ENCODE measurements at regions not wholly inside any gene's neighbourhood (a gene's known extent, or its start where the extent isn't known, plus 50 kb on each side); places are given as distances from the start of the nearest gene placed in this dataset.

DNA sequence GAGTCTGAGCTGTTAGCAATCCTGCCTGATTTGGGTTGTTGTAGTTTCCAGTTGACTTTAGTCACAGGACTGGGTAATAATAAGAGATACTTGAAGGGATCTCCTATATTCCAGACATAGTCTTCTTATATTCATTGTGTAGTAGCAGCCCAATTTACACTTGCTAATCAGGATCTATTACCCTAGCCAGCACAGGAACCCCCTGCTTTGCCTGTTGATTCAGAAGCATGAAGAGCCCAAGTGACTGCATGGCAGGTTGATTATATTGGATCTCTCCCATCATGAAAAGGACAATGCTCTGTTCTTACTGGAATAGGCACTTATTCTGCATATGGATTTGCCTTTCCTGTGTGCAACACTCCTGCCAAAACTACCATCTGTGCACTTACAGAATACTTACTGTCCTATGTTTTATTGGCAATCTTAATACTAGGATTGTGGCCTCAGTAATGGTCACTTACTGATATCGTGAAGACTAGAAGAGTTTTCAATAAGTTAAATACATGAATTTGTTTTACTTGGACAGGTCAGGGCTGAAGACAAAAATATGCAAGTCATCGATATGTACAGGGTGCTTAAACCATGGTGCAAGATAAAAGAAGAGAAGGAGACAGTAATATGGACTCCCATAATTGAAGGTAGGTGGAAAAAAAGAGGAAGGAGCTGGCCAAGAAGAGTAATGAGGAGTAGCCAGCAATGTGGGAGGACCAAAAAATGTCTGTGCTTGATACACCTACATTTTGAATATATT, 304.1 kb downstream of the MCTP2 start:
- DNase-seq (ENCODE audit: low read depth), result no peak

DNA sequence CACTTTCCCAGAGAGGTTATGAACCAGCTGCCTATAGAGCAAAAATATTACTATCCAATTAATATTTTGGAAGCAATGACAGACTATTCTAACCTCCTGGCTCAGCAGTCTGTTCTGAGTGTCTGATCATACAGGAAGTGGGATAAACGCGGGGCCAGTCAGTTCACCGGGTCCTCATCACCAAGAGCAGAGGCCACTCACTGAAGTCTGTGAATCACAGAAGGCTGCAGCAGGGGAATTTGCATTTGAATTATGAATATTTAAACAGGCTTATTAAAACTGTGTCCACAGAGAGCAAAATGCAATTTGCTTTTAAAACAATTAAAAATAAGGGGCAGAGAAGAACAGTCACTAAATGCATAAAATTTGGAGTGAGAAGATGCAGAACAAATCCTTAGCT, 305.2 kb downstream of the MCTP2 start:
- no peak for DNase-seq (ENCODE audit: low read depth)

DNA sequence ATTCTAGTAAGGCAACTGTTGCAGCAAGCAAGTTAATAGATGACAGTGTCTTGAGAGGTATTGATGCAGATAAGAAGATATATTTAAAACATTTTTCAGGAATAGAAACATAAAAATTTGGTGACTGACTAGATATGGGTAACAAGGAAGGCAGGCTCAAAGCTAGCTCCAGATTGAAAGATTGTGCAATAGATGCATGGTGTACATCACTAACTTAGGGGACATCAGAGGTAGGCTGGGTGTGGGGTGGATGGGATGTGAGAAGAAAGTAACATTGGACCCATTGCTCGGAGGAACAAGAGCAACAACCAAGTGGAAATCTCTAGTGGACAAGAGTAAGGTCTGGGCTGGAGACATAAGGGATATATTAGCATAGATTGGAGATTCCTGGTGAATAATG, 306.9 kb downstream of the MCTP2 start:
- DNase-seq (ENCODE audit: low read depth), result no peak

DNA sequence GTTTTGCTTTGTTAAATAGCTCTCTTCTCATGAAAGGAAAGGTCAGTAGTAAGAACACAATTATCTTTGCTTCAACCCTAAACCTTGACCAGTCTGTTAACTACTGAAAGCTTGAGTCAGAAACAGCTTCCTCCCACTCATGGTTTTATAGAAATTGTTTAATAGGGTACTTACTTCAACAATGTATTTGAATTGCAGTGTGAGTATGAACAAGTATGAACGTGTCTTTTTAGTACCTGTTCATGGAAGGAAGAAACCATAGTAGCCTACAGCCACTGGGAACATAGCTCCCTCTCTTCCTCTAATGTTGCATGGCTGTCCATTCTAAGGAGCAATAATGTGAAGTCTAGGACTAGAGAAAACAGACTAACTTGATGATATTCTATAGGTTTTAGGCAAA, 311.0 kb downstream of the MCTP2 start:
- DNase-seq (ENCODE audit: low read depth), result no peak

DNA sequence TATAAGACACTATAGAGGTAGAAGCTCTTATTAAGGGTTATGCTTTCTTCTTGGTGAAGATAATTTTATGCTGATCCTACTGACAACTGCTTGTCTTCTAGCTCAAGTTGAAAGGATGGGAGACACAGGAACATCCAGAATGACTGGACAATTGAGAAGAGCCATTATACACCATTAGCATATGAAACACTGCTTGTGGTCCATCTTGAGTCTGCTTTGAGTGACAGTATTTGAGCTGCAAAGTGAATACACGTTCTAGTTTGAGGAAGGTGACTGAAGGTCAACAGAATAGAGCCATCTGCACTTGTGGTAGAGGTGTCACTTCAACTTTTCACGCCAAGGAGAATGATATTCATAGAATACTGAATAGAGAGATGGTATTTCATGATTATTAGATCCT, 315.4 kb downstream of the MCTP2 start:
- no peak for DNase-seq (ENCODE audit: low read depth)

DNA sequence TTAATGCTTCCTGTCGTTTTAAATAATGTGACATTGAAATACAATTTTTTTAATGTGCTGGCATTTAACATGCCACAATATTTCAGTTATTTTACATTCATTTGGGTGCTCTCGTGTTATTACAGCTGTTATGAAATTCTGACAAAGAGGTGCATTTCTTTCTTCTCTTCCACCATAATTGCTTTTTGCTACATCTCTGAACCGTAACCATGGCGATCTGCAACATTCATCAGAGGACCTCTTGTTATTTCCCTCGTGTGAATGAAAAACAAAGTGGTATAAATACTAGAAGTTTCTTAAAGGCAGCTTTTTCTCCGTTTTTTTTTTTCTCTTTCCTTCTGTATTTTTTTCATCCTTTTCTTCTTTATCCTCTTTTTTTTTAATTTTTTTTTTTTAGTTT, 316.4 kb downstream of the MCTP2 start:
- DNase-seq (ENCODE audit: low read depth), result no peak

DNA sequence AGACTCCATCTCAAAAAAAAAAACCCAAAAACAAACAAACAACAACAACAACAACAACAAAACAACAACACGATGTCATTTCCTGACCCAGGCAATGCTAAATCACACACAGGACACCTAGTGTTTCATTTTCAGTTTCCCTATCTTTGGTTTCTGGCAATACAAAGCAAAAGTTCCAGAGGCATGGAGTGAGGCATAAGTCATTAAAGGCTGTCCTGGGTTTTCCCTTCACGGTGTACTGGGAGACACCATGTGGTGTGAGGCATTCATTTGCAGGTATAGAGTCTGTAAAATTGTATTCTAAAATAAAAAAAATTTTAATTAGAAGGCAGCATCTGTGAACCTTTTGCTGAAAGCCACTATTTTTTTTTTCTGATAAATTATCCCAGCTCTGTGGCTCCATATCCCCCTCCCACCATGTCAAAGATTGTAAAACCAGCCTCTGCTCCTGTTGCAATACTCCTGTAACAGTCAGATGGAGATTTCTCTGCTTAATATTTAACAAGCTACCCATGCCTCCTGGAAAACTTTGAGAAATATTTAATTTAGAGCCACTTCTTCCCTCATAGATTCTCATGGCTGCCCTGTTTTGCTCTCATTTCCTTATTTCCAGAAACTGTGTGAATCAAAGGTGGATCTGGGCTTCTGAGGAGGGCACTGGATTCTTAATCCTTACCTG, 324.6 kb downstream of the MCTP2 start:
- DNase-seq (ENCODE audit: low read depth), result no peak

DNA sequence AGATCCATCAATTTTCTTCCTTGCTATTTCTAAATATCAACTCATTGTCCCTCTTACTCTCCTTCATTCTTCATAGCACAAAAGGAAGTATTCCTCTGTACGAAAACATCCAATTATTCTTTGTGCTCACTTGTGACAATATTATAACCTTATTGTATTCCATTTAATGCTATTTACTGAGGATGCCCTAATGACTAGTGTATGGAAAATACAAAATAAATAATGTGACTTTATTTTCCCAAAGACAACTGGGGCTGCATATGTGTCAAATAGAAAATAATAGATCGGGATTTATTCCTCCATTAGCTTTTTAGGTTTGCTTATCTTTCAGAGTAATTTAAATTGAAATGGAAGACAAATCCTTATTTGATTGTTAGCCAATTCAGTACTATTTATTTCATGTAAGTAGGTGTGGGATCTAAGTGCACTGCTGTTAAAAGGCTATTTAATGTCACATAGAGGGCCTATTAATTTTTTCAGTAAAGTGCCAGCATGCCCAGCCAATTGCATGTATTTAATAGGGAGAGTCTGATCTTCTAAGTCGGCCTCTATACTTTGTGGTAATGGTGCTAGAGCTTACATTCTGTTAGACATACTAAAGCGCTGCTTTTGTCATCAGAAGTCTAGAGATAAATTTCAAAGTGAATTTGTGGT, 329.8 kb downstream of the MCTP2 start:
- no peak for DNase-seq (ENCODE audit: low read depth)

DNA sequence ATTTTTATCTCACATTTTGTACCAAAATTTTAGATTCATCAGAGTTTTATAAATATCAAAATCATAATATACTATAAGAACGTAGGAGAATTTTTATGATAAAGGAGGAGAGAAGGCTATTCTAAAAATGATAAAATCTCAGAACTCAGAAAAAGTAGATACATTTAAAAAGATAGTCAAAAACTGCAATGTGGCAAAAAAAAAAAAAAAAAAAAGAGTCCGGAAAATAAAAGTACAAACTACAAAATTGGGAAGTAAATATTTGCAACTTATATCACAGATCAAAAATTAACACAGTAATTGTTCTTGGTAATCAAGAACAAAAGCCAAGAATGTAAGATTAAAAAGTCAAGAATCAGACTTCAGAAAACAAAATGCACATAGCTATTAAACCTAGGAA, 332.1 kb downstream of the MCTP2 start:
- DNase-seq (ENCODE audit: low read depth), result no peak

DNA sequence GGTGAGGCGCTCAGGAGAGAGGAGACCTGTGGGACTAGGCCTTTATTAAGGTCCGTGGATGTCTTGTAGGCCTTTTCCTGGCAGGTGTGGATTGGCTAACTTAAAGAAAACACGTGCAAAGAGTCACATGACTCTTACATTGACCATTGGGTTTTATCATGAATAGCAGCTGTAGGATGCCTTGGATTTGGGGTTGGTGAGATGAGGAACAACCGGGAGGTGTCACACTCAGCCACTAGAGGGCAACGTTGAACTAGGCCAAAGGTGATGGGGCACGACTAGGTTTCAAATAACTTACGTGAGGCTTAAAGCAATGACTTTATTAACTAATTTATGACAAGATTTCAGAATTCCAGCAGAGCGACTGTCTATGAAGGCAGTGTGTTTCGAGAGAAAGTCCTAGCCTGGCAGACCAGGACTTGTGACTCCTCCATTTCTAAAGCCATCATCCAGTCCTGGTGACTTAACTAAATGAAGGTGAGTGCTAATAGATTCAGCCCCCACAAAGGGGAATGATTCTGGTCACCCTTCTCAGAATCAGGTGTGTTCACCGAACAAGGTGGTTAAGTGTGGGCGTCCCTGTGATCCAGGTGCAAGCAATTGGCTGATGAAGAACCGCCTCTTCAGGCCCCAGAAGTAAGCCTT, 345.6 kb downstream of the MCTP2 start:
- no peak for DNase-seq (ENCODE audit: low read depth)

DNA sequence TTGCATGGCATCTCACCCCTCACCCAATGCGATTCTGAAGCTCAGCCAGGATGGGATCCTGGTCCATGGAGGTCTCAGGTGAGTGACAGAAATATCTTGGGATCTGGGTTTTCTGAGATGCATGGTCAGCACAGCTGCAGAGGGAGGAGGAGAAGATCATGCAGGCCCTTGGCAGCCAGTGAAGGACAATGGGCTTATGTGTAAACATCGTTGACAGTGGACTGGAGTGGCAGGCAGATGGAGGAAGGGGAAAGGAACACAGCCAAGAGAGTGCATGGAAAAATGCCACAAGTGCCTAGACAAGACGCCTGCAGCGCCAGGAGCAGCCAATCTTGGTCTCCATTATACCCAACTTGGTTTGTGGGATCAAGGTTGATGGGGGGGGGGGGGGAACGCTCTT, 347.9 kb downstream of the MCTP2 start:
- no peak for DNase-seq (ENCODE audit: low read depth)

DNA sequence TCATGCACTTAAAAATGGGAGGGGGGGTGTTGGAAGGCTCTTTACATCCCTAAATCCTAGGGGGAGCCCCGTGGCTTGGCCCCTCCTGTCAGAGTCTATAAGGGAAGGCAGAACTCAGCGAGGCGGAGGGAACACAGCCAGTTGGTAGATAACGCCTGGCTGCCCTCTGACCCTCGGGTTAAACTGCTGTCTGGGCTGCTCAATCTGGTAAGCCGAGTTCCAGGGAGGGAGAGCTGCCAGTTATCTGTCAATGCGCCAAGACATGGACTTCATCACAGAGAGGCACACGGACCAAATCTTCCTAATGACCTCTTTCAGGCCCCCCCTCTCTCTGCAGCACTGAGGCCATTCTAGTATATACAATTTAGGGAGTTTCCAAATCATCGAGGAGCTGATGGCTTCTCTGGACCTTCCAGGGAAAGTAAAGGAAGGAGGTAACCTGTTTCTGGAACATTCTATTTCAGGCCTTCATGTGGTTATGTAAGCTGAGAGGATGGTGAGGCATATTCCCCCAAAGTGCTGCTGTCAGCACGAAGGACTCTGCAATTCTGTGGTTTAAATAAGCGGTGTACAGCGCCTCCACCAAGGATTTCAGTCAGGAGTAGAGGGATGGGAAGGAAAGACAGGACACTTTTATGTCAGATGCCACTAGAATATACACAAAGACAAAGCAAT, 349.0 kb downstream of the MCTP2 start:
- no peak for DNase-seq (ENCODE audit: low read depth)

DNA sequence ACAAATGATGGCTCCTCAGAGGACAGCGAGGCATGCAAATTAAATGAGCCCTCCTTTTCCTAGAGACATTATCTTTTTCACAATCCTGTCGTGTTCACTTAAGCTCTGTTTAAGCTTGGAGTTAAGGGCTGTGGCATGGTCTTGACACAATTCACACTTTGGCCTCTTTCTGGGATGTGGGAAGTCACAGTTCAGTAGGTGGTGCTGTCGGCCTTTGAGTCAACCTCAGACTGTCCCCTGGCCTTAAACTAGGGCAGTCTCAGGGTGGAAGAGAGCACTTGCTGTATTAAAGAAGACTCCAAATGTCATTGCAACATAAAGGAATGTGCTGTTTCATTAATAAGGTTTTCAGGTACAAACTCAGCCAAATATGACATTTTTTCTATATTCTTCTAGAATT, 351.0 kb downstream of the MCTP2 start:
- no peak for DNase-seq (ENCODE audit: low read depth)

DNA sequence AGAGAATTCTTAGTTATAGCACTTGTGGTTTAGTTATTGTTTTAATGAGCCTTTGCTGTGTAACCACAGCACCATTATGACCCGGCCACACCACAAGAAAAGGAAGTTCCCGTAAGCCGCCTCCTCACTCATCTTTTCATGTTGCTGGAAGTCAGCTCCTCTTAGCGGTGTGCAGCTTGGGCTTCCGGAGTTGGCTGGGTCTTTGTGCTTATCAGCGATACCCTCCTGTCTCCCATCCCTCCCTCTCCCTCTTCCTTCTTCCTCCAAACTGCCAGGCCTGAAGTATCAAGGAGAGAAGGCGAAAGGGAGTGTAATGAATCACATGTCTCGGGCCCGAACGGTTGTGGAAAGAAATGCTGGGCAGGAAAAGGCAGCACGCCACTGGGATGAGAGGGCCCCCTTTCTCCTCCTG, 353.5 kb downstream of the MCTP2 start:
- DNase-seq (ENCODE audit: low read depth), result peak; percentile 1

DNA sequence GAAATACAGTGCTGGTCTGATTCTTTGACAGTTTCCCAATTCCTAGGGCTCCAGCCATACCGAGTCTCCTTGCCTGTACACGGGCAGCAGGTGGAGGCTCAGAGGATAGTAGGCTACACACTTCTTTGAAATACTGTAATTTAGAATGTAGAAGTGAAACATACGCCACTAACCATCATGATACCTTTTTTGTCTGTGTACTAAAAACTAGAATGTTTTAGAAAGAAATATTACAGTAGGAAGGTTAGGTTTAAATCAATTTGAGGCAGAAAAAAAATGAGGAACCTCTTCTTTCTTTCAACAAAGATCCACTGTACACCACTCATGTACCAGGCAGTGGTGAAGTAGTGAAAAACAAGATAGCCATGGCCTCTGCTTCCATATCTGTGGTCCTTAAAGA, 354.7 kb downstream of the MCTP2 start:
- no peak for DNase-seq (ENCODE audit: low read depth)

DNA sequence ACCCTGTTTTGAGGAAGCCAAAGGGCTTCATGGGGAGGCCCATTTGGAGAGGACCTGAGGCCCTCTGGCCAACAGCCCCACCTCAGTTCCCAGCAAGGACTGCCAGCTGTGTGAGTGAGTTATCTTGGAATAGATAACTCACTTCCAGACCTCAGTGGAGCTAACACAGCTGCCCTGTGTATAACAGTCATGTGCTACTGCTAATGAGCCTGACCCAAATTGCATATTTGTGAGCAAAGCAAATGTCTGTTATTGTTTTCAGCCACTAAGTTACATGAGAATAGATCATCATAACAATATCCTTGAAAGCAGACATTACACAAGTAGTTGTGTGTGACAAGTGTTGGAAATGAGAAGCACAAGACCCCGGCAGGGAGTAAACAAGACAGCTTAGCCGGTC, 355.8 kb downstream of the MCTP2 start:
- DNase-seq (ENCODE audit: low read depth), result no peak

DNA sequence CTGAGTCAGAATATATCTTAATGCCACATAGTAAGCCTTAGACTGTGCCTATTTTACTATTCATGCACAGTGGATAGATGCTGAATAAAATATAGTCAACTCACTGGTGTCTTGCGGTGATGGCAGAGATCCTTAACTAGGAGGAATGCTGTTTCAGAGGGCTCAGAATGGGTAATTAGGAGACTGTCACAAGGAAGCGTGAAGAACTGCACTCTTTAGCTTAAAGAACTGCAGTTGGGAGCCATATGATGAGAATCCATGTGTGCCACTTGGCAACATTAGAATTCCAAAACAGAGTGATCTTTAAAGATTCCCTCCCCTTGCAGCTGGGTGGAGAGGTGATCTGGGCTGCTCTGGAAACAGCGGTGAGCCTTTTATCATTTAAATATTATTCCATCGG, 357.6 kb downstream of the MCTP2 start:
- no peak for DNase-seq (ENCODE audit: low read depth)

DNA sequence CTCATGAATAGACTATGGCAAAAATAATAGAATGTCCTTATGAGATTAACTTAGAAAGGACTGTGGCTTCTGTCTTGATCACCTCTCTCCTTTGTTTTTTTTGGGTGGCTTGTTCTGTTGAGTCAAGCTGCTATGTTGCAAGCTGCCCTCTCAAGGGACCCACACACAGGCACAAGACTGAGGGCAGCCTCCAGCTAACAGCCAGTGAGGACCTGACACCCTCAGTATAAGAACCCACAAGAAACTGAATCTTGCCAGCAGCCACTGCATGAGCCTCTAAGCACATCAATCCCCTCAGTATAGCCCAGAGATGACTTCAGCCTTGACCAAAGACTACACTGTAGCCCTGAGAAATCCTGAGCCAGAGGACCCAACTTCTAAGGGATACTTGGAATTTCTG, 361.1 kb downstream of the MCTP2 start:
- DNase-seq (ENCODE audit: low read depth), result no peak

DNA sequence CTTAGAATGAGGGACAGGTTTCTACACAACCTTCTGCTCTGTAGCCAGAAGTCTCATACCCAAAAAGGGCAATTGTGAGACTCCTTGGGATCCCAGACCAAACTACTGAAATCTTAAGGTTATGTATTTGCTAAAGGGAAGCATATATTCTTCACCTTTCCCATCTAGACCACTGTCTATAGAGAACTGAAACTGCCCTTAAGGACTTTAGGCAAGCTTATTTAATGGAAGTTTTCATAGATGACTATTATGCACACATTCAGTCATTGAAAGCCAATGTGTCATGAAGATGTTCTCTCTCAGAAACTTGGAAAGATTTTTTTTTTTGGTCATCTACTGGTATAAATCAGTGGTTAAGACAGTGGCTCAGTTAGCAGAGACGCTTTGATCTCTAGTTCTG, 365.3 kb downstream of the MCTP2 start:
- DNase-seq (ENCODE audit: low read depth), result no peak

DNA sequence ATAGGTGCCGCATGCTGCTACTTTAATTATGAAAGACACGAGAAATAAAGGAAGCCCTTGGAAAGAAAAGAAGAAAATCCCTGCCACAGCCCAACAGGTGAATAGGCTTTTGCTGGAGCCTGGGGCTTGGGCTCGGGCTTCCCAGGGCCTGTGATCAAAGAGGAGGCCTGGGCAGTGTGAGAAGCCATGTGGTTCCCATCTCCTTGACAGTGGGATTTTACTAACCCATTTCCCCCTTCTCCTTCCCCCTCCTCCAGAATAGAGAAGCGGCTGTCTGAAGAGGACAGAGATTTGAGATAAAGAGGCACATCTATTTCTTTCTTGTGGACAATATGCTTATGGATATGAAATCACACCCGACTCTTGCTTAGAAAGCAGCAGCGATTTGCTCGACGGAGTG, 369.1 kb downstream of the MCTP2 start:
- no peak for DNase-seq (ENCODE audit: low read depth)

DNA sequence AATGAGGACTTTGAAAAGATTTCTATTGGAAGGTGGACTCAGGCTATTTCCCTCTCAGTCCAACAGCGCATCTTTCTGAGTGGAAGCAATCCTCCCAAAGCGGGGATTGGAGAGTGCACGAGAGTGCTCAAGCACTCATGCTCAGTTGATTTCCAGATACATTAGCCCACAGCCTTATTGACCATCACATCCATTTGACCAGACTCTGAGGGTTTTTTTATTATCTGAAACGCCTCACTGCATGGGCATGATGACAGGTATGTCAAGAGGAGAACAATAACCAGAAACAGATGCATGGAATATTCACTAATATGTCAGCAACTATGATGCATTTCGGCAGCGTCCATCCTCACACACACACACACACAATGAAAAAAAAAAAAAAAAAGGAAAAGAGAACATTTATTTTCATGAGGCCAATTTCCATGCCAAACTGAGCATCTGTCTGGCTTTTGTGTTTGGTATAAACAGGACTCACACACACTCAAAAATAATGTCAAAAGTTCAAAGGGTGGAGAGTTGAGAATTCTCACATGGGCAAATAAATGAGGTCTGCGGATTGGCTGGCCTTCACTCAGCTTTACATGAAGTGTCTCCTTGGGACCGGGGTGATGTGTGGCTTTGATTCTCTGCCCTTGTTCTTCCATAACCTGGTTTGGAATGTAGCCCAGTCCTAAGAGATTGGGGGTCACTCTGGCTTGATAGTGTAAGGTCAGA, 371.6 kb downstream of the MCTP2 start:
- DNase-seq (ENCODE audit: low read depth), result no peak

DNA sequence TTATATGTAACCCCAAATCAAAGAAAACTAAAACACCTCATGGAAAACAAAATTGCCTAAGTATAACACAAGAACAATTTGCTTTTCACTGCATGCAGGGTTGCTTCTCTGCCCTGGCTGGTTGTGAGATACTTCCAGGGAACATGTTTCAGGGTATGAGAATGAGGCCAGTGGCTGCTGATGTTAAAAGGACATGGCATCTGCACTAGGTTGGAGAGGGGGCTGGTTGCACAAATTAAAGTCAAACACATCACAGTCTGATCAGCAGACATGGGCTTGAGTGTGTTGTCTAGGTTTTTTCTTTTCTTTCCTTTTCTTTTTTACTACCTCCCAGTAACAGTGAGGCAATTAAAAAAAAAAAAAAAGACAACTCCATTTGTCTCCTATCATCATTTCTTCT, 374.9 kb downstream of the MCTP2 start:
- no peak for DNase-seq (ENCODE audit: low read depth)

Data from T-helper 22 cell (primary cell).